Chondrocyte (in vitro differentiated cells): ENCODE measurements at regions not wholly inside any gene's neighbourhood (a gene's known extent, or its start where the extent isn't known, plus 50 kb on each side); places are given as distances from the start of the nearest gene placed in this dataset.

ENCODE experiments used
- DNase-seq: peaks from one replicate; pipeline ENCODE4 v3.0.0; 2021; ENCODE audit warnings: mixed read lengths, low spot score
- H3K27ac Mint-ChIP-seq: one replicate; pipeline ENCODE4 v1.8.0; 2021; ENCODE audit warnings: mild to moderate bottlenecking, moderate library complexity, mixed read lengths; ENCODE audit not compliant: unreplicated experiment
- H3K27me3 Mint-ChIP-seq: 2 replicates; pipeline ENCODE4 v1.8.0; 2021; ENCODE audit warnings: low read depth, mixed read lengths
- H3K36me3 Mint-ChIP-seq: 2 replicates; pipeline ENCODE4 v1.8.0; 2021; ENCODE audit warnings: low read depth, mixed read lengths
- H3K4me1 Mint-ChIP-seq: 2 replicates; pipeline ENCODE4 v1.8.0; 2021; ENCODE audit warnings: low read depth, mild to moderate bottlenecking, mixed read lengths
- H3K4me3 Mint-ChIP-seq: one replicate; pipeline ENCODE4 v1.8.0; 2021; ENCODE audit warnings: mild to moderate bottlenecking, moderate library complexity, mixed read lengths; ENCODE audit not compliant: unreplicated experiment
- H3K9me3 Mint-ChIP-seq: 2 replicates; pipeline ENCODE4 v1.8.0; 2021; ENCODE audit warnings: low read depth, mixed read lengths
- CTCF ChIP-seq: fragments of 200-600 bp; sonication (generic); IDR thresholded peaks from 2 replicates; pipeline ENCODE4 v1.5.0; 2021; ENCODE audit warnings: antibody characterized with exemption, mild to moderate bottlenecking, moderate library complexity

- no peak for DNase-seq
- H3K4me1 Mint-ChIP-seq: no peaks in the 10 kb centered on the region
- no peak overlapping the region for H3K4me3 Mint-ChIP-seq
- no peaks in the 10 kb centered on the region for H3K36me3 Mint-ChIP-seq
- TF ChIP-seq CTCF: no peak
- H3K27me3 Mint-ChIP-seq: no peaks in the 10 kb centered on the region
- H3K27ac Mint-ChIP-seq: no peak overlapping the region
- H3K9me3 Mint-ChIP-seq: peaks cover 9% of the 10 kb centered on the region
Measured at GRCh38 chr3:30996467-30996866, 102.0 kb upstream of the GADL1 start.

- no peaks in the 10 kb centered on the region for H3K9me3 Mint-ChIP-seq
- H3K36me3 Mint-ChIP-seq: no peaks in the 10 kb centered on the region
- no peak overlapping the region for H3K27ac Mint-ChIP-seq
- no peak for DNase-seq
- no peaks in the 10 kb centered on the region for H3K27me3 Mint-ChIP-seq
- H3K4me1 Mint-ChIP-seq: peaks cover 16% of the 10 kb centered on the region
- no peak for TF ChIP-seq CTCF
- H3K4me3 Mint-ChIP-seq: no peak overlapping the region
Measured at GRCh38 chr3:31002730-31003129, 108.3 kb upstream of the GADL1 start.

GRCh38 chr3:31004025-31004678 lies 109.7 kb upstream of the GADL1 start:
- H3K4me1 Mint-ChIP-seq: peaks cover 16% of the 10 kb centered on the region
- TF ChIP-seq CTCF: no peak
- H3K4me3 Mint-ChIP-seq: no peak overlapping the region
- no peaks in the 10 kb centered on the region for H3K36me3 Mint-ChIP-seq
- peak overlapping the region; percentile 76 for H3K27ac Mint-ChIP-seq
- no peaks in the 10 kb centered on the region for H3K9me3 Mint-ChIP-seq
- DNase-seq: no peak
- H3K27me3 Mint-ChIP-seq: no peaks in the 10 kb centered on the region

GRCh38 chr3:31008994-31009393 lies 114.5 kb upstream of the GADL1 start:
- H3K36me3 Mint-ChIP-seq: peaks cover 2% of the 10 kb centered on the region
- peaks cover 12% of the 10 kb centered on the region for H3K4me1 Mint-ChIP-seq
- no peak for DNase-seq
- no peak for TF ChIP-seq CTCF
- H3K9me3 Mint-ChIP-seq: peaks cover 5% of the 10 kb centered on the region
- no peak overlapping the region for H3K27ac Mint-ChIP-seq
- H3K27me3 Mint-ChIP-seq: no peaks in the 10 kb centered on the region
- H3K4me3 Mint-ChIP-seq: no peak overlapping the region

GRCh38 chr3:31009881-31010280 lies 115.4 kb upstream of the GADL1 start:
- Mint-ChIP-seq H3K4me3 (no peak overlapping the region), H3K36me3 (peaks cover 2% of the 10 kb centered on the region), H3K27ac (no peak overlapping the region), H3K9me3 (peaks cover 5% of the 10 kb centered on the region), H3K4me1 (peaks cover 3% of the 10 kb centered on the region), H3K27me3 (no peaks in the 10 kb centered on the region)
- no peak for DNase-seq
- no peak for TF ChIP-seq CTCF
